Ovary (tissue), 7 donors: ENCODE measurements at regions not wholly inside any gene's neighbourhood (a gene's known extent, or its start where the extent isn't known, plus 50 kb on each side); places are given as distances from the start of the nearest gene placed in this dataset.
A peak's percentile ranks its signal among the peaks of the same experiment; 100 is the strongest.

Experiments used
- DNase-seq, 5 donors: peaks; one replicate each; pipeline ENCODE4 v3.0.0-alpha.2; 2019 to 2020
- H3K27ac ChIP-seq, 2 donors: fragments of 200-600 bp; one replicate each; pipeline versions ENCODE4 v1.5.1 to v1.8.0; 2019 to 2022
- H3K27me3 ChIP-seq: fragments of 200-600 bp; one replicate; pipeline ENCODE4 v1.8.0; 2022
- H3K36me3 ChIP-seq: fragments of 200-600 bp; sonication (generic); one replicate; pipeline ENCODE4 v1.5.1; 2019
- H3K4me1 ChIP-seq: one replicate; pipeline ENCODE4 v1.8.1; 2013; ENCODE audit warnings: mild to moderate bottlenecking, moderate library complexity; ENCODE audit not compliant: insufficient read depth
- H3K4me3 ChIP-seq: fragments of 200-600 bp; sonication (generic); one replicate; pipeline ENCODE4 v1.5.1; 2017
- H3K9me3 ChIP-seq, 2 donors: fragments of 200-600 bp in 1 of 2; sonication (generic) in 1 of 2; one replicate each; pipeline versions ENCODE4 v1.5.1 to v1.8.1; 2013 to 2019; ENCODE audit warnings: mild to moderate bottlenecking in 1 of 2, moderate library complexity in 1 of 2
- EP300 ChIP-seq: sonication (generic); formaldehyde crosslinking; IDR thresholded peaks from one replicate; pipeline ENCODE4 v1.6.1; 2017; ENCODE audit warnings: antibody characterized with exemption
- POLR2A ChIP-seq: fragments of 450-650 bp; IDR thresholded peaks from one replicate; pipeline ENCODE4 v1.6.1; 2017; ENCODE audit warnings: antibody characterized with exemption, mild to moderate bottlenecking, moderate library complexity
- WGBS, 3 donors: extraction: QIAGEN DNeasy Blood & Tissue Kit in 1 of 3; methylation state at CpG; one replicate each; pipeline versions ENCODE4 v1.1.5 to v1.1.7; 2013 to 2017; 5-methylcytosine and 5-hydroxymethylcytosine counted together
- intact Hi-C, 4 donors: fragments of 100-400 bp; cut with DNase I; formaldehyde crosslinking; loops; one replicate each; pipeline versions ENCODE4 v1.11.0 to v1.15.1; 2022 to 2023
- TF ChIP-seq, protein P1 (sequence below), 3 donors: fragments of 450-650 bp in 2 of 3; fragments of 200-600 bp in 1 of 3; IDR thresholded peaks; one replicate each; pipeline versions ENCODE4 v1.5.1 to v1.8.0; 2016 to 2022; ENCODE audit warnings: antibody characterized with exemption in 3 of 3, mild to moderate bottlenecking in 1 of 3
- donor health status: DM: no; HTN: no; CAD: no; lungs with moderate emphysema.
- donor health status: DM: no; HTN: no; CAD: no.
- donor health status: Bipolar disorder and iron deficiency.
- donor health status: DM: no; HTN: no; CAD: no.
- donor health status: DM: yes; HTN: yes; CAD: no.

DNA sequence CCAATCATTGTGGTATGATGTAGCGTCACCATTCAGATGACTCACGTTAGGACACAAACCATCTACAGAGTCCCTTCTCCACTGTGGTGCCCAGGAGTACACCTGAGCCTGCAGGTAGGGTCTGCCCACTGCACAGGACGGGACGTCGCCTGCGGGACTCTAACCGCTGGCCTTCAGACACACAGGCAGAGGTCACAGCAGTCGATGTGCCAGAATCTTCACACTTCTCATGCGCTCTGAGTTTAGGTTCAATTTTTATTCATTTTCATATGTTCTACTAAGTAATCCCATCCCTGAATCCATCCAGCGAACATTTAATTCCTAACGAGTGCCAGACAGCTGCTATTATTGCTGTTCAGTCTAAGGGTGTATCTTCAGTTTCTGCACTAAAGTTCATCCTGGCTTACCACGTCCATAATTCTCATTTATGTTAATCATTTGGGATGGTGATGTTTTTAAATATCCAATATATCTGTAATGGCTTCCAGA is 73.3 kb downstream of the CXCL12 start:
- WGBS, 3 donors = 87 to 89% (median 88%) methylated on average over 12 of the region's 12 CpGs
- TF ChIP-seq, protein P1, sequence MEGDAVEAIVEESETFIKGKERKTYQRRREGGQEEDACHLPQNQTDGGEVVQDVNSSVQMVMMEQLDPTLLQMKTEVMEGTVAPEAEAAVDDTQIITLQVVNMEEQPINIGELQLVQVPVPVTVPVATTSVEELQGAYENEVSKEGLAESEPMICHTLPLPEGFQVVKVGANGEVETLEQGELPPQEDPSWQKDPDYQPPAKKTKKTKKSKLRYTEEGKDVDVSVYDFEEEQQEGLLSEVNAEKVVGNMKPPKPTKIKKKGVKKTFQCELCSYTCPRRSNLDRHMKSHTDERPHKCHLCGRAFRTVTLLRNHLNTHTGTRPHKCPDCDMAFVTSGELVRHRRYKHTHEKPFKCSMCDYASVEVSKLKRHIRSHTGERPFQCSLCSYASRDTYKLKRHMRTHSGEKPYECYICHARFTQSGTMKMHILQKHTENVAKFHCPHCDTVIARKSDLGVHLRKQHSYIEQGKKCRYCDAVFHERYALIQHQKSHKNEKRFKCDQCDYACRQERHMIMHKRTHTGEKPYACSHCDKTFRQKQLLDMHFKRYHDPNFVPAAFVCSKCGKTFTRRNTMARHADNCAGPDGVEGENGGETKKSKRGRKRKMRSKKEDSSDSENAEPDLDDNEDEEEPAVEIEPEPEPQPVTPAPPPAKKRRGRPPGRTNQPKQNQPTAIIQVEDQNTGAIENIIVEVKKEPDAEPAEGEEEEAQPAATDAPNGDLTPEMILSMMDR (IDR thresholded peaks at IDR 0.05) = no peak
- TF ChIP-seq EP300 (no peak), POLR2A (no peak)
- Histone ChIP-seq H3K27ac (no peak overlapping the region), H3K9me3 (no peaks in the 10 kb centered on the region), H3K4me3 (no peak overlapping the region), H3K36me3 (no peaks in the 10 kb centered on the region), H3K4me1 (peaks cover 6% of the 10 kb centered on the region), H3K27me3 (no peaks in the 10 kb centered on the region)
- no peak for DNase-seq
- intact Hi-C loops = loop anchor here (2.0 to 10.0 kb wide), 6 partner anchors 247 to 621 kb away; no protein-coding TSS in a partner anchor

- intact Hi-C loops = loop anchor here (2.0 to 10.0 kb wide), 6 partner anchors 246 to 620 kb away; no protein-coding TSS in a partner anchor
- TF ChIP-seq POLR2A = no peak
- TF ChIP-seq, protein P1 (IDR thresholded peaks at IDR 0.05) = peak; percentile 92 to 95 (median 94)
- no peaks in the 10 kb centered on the region for H3K36me3 ChIP-seq
- no peak overlapping the region for H3K27ac ChIP-seq
- WGBS, 3 donors = 13 to 30% (median 14%) methylated on average over 20 to 58 of the region's 58 CpGs
- no peaks in the 10 kb centered on the region for H3K9me3 ChIP-seq
- no peaks in the 10 kb centered on the region for H3K27me3 ChIP-seq
- H3K4me3 ChIP-seq = peak overlapping the region; percentile 15
- peak; percentile 79 to 93 (median 88) for DNase-seq
- peaks cover 6% of the 10 kb centered on the region for H3K4me1 ChIP-seq
These were observed 73.9 kb downstream of the CXCL12 start for GRCh38 chr10:44310762-44311562.

- TF ChIP-seq, protein P1 (IDR thresholded peaks at IDR 0.05) = no peak
- TF ChIP-seq EP300 (no peak), POLR2A (no peak)
- H3K4me1 ChIP-seq = peaks cover 6% of the 10 kb centered on the region
- H3K9me3 ChIP-seq = no peaks in the 10 kb centered on the region
- H3K27me3 ChIP-seq = no peaks in the 10 kb centered on the region
- H3K4me3 ChIP-seq = no peak overlapping the region
- 91 to 93% (median 92%) methylated on average over 32 of the region's 32 CpGs for WGBS, 3 donors
- no peak for DNase-seq
- no peak overlapping the region for H3K27ac ChIP-seq
- intact Hi-C loops = loop anchor here (2.0 to 10.0 kb wide), 6 partner anchors 245 to 619 kb away; no protein-coding TSS in a partner anchor
- no peaks in the 10 kb centered on the region for H3K36me3 ChIP-seq
These were observed 74.7 kb downstream of the CXCL12 start for GRCh38 chr10:44309939-44310761.

DNA sequence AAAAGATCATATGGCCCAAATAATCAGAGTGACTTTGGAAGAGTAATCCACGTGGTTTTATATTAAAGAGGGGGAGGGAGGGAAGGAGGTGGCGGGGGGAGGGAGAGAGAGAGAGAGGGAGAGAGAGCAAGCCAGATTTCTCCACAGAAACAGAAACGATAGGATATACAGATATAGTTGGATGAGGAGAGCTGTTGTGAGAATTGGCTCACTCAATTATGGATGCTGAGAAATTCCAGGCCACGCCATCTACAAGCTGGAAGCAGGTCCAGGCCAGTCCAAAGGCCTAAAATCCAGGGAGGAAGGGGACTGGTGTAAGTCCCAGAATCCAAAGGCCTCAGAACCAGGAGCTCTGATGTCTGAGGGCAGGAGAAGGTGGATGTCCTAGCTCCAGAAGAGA is 75.5 kb downstream of the CXCL12 start:
- peaks cover 6% of the 10 kb centered on the region for H3K4me1 ChIP-seq
- H3K9me3 ChIP-seq = no peaks in the 10 kb centered on the region
- TF ChIP-seq EP300 = no peak
- TF ChIP-seq, protein P1 (IDR thresholded peaks at IDR 0.05) = no peak
- TF ChIP-seq POLR2A = no peak
- intact Hi-C loops = no loop called here
- no peak overlapping the region for H3K4me3 ChIP-seq
- no peaks in the 10 kb centered on the region for H3K36me3 ChIP-seq
- no peaks in the 10 kb centered on the region for H3K27me3 ChIP-seq
- no peak overlapping the region for H3K27ac ChIP-seq
- WGBS, 3 donors = 51 to 71% (median 61%) methylated on average over 4 of the region's 4 CpGs
- no peak for DNase-seq
